WERI-Rb-1 (cell line): ENCODE measurements at regions not wholly inside any gene's neighbourhood (a gene's known extent, or its start where the extent isn't known, plus 50 kb on each side); places are given as distances from the start of the nearest gene placed in this dataset.
"Not testable (repeated sequence)": the region's sequence is repeated elsewhere in the genome, so short reads cannot be mapped to it uniquely, and the experiment has no call there.

Experiments used
- DNase-seq: peaks from one replicate; pipeline ENCODE4 v3.0.0-alpha.2; 2020
- H3K27ac ChIP-seq: fragments of 250-450 bp; sonication (Bioruptor Pico); 2 replicates; pipeline ENCODE4 v1.5.1; 2020; ENCODE audit warnings: mild to moderate bottlenecking, moderate library complexity
- H3K27me3 ChIP-seq: fragments of 250-450 bp; sonication (Bioruptor Pico); 2 replicates; pipeline ENCODE4 v1.5.1; 2021; ENCODE audit warnings: mild to moderate bottlenecking, low read depth, moderate library complexity; ENCODE audit not compliant: insufficient read depth, severe bottlenecking
- H3K36me3 ChIP-seq: fragments of 250-450 bp; sonication (Bioruptor Pico); 2 replicates; pipeline ENCODE4 v1.5.1; 2020; ENCODE audit warnings: mild to moderate bottlenecking, moderate library complexity
- H3K4me3 ChIP-seq: 2 replicates; pipeline ENCODE4 v1.5.1; 2011; ENCODE audit warnings: low read depth, mild to moderate bottlenecking, control low read depth, low read length
- H3K9me3 ChIP-seq: fragments of 250-450 bp; sonication (Bioruptor Pico); 2 replicates; pipeline ENCODE4 v1.5.1; 2021; ENCODE audit warnings: mild to moderate bottlenecking, moderate library complexity; ENCODE audit not compliant: severe bottlenecking
- CTCF ChIP-seq: IDR thresholded peaks from 2 replicates; pipeline ENCODE4 v1.5.1; 2011; ENCODE audit warnings: low read depth, mild to moderate bottlenecking, control low read depth, inconsistent platforms, low read length

GRCh38 chr13:34371645-34372395, 553.9 kb downstream of the RFC3 start:
- Histone ChIP-seq H3K4me3 (no peak overlapping the region), H3K27me3 (no peaks in the 10 kb centered on the region), H3K9me3 (no peaks in the 10 kb centered on the region), H3K36me3 (no peaks in the 10 kb centered on the region), H3K27ac (no peak overlapping the region)
- DNase-seq = no peak
- no peak for TF ChIP-seq CTCF

- H3K4me3 ChIP-seq = no peak overlapping the region
- H3K36me3 ChIP-seq = no peaks in the 10 kb centered on the region
- no peak overlapping the region for H3K27ac ChIP-seq
- H3K9me3 ChIP-seq = no peaks in the 10 kb centered on the region
- H3K27me3 ChIP-seq = no peaks in the 10 kb centered on the region
- TF ChIP-seq CTCF = no peak
- DNase-seq = no peak
Measured at GRCh38 chr13:34372581-34372980, 554.6 kb downstream of the RFC3 start.

- Histone ChIP-seq H3K36me3 (no peaks in the 10 kb centered on the region), H3K27me3 (no peaks in the 10 kb centered on the region), H3K4me3 (no peak overlapping the region), H3K27ac (no peak overlapping the region), H3K9me3 (no peaks in the 10 kb centered on the region)
- DNase-seq = no peak
- TF ChIP-seq CTCF = no peak
Measured at GRCh38 chr13:34376483-34376882, 558.5 kb downstream of the RFC3 start.

GRCh38 chr13:34381228-34381627, 560.8 kb upstream of the NBEA start:
- Histone ChIP-seq H3K36me3 (no peaks in the 10 kb centered on the region), H3K27ac (no peak overlapping the region), H3K9me3 (no peaks in the 10 kb centered on the region), H3K27me3 (no peaks in the 10 kb centered on the region), H3K4me3 (no peak overlapping the region)
- no peak for DNase-seq
- no peak for TF ChIP-seq CTCF

GRCh38 chr13:34383728-34384127, 558.3 kb upstream of the NBEA start:
- TF ChIP-seq CTCF = no peak
- no peak overlapping the region for H3K4me3 ChIP-seq
- no peaks in the 10 kb centered on the region for H3K36me3 ChIP-seq
- no peak overlapping the region for H3K27ac ChIP-seq
- no peaks in the 10 kb centered on the region for H3K27me3 ChIP-seq
- DNase-seq = no peak
- H3K9me3 ChIP-seq = no peaks in the 10 kb centered on the region

- not testable (repeated sequence) for H3K4me3 ChIP-seq, H3K27ac ChIP-seq, H3K9me3 ChIP-seq, H3K36me3 ChIP-seq, DNase-seq, H3K27me3 ChIP-seq
Measured at GRCh38 chr13:34386229-34386628, 555.8 kb upstream of the NBEA start.
